GM19240 (cell line): ENCODE measurements at regions not wholly inside any gene's neighbourhood (a gene's known extent, or its start where the extent isn't known, plus 50 kb on each side); places are given as distances from the start of the nearest gene placed in this dataset.

ENCODE experiments used
- DNase-seq: peaks from one replicate; pipeline ENCODE4 v3.0.0; 2011; ENCODE audit warnings: low spot score; ENCODE audit not compliant: insufficient read length

GRCh38 chr2:104597942-104598341 lies 256.0 kb upstream of the POU3F3 start:
- DNase-seq, result no peak

DNA sequence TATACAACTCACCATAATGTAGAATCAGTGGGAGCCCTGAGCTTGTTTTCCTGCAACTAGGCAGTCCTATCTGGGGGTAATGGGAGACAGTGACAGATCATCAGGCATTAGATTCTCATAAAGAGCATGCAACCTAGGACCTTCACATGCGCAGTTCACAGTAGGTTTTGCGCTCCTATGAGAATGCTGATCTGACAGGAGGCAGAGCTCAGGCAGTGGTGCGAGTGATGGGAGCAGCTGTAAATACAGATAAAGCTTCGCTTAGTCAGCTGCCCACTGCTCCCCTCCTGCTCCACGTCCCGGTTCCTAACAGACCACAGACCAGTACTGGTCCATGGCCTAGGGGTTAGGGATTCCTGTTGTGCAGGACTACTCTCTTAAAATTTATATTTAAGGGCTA lies 255.3 kb upstream of the POU3F3 start:
- DNase-seq, result no peak

DNA sequence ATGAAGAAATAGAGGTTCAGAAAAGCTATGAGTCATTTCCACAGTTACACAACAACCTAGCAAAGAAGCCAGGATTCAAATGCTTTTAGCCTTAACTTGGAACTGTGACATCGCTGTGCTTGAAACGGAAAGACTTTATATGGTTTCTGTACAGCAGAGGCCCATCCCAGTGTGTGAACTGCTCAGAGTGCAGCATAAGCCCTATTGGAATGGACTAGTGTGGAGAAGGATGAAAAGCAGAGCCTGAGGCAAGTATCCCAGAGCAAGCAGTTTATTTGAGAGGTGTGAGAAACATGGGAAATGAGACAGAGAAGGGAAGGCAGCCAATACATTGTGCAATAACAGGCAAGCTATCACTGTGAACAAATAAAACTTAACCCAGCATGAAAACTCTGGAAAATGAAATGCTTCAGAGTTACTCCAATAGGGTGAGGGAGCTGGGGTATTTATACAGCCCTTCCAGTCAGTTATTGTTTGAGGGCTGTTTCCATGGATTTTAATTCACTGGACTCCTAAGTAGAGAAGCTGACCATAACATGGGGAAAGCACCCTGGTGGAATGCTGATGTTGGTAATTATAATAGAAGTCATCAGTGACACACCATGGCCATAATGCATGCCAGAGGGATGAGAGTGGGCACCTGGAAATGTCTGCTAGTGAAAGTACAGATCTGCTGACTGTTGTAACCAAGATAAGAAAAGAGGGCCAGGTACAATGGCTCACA lies 254.0 kb upstream of the POU3F3 start:
- no peak for DNase-seq

GRCh38 chr2:104606056-104606455 lies 247.9 kb upstream of the POU3F3 start:
- DNase-seq, result no peak

DNA sequence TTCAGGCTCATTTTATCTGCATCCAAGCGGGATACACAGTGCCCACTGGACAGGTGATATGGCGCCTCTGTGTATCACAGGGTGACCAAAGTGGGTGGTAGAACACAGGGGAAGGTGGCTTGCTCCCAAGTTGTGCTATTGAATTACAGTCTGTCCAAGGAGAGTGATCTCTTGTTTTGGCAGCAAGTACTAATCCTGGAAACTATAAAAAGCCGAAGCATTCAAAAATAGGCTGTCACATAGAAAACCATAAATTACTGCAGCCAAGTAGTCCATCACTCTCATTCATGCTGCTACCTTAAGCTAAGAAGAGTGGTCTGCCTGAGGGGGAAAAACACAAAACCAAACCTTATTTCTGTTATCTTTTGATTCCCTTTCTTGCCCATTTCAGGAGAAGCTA lies 237.1 kb upstream of the POU3F3 start:
- no peak for DNase-seq

DNA sequence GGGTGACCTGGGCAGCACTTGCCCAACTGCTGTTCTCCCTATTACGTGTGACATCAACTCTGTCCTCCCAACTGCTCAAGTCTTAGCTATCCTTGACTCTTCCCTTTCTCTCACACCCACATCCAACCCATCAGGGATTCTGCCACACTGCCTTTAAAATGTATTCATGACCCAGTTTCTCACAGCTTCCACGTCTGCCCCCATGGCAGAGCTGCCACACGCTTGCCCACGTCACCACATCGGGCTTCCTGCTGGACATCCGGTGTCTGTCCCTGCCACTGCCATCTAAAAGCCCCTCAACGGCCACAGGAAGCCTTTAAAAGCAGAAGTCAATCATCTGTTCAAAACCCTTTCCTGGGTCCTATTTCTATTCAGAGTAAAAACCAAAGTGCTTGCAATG lies 233.1 kb upstream of the POU3F3 start:
- DNase-seq, result no peak

DNA sequence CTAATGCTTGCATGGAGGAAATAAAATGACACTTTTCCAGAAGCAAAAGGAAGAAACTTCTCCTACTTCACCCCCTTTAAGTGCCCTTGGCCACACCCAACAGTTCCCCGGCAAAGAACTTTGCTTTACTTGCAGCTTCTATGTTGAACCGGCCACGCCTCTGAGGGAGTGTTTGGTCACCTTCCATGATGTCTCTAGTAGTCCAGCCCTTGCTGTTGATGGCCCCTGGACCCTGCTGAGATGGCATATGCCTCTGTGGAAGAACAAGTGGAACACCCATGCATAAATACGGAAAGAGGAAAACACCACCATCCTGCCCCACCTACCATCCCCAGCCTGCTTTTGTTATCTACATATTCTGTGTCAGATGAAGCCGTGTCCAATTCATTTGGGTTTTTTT lies 218.3 kb upstream of the POU3F3 start:
- DNase-seq, result no peak

GRCh38 chr2:104638190-104638858 lies 215.6 kb upstream of the POU3F3 start:
- DNase-seq, result no peak

DNA sequence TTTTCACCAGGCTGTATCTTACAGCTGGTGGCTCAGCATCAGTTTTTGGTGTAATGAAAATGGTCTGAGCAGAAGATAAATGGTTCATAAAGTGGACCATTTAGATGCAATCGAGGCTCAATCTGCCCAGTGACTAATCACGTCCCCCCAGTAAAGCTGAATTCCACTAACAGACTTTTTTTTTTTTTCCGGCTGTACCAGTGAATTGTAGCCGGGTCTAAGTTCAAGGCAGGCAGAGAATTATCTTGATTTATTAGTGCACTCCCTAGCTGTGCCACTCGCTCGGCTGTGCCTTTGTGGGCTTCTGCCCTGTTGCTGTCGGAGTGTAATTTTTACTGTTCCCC lies 215.1 kb upstream of the POU3F3 start:
- no peak for DNase-seq

DNA sequence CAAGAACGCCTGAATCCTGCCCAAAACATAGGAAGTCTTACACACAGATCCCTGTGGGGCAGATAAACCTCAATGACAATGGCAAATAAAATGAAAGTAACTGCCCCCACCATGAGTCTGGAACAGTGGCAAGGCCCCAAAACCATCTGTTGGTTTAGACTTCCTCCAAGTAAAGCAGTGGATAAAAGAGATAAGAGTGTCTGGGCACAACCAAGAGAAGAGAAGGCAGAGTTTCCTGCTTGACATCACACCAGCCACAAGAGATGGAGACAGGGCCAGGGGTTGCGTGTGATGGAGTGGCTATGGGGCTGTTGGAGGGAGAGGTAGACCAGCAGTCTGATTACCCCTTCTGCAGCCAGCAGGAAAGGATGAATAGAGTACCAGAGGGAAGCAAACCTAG lies 212.1 kb upstream of the POU3F3 start:
- no peak for DNase-seq

DNA sequence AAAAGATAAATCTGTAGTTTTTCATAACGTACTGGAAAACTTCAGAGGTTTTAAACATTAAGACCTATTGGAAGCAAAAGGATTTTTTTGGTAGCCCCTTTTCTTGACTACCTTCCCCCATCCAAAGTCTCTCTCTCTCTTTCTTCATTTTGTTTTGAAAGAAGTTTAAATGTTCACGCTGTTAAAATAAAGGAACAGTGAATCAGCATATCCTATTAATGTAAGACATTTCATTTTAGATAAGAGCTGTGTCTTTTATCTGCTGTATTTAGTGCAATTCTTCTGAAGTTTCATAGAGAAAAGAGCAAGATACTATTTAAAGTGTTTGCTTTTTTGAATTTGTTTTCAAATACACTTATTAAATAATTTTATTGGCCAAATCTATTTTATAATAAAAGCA lies 205.5 kb upstream of the POU3F3 start:
- no peak for DNase-seq

DNA sequence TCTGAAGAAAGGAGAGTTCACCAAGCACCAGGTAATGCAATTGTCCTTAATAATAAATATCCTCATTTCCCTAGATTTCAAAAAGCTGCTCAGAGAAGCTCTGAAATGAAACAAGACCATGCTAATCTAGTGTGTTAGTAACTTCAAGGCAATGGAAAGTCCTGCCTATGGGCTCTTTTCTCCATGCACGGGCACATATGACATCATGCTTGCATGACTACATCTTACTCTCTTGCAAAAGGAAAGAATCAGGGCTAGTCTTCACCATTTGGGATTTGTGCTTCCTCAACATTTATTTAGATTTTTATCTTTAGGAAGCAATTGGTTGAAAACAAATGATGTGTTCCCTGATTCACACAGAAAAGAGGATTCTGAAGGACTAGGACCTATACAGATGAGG lies 204.0 kb upstream of the POU3F3 start:
- no peak for DNase-seq

- DNase-seq, result no peak
These were observed 203.4 kb upstream of the POU3F3 start for GRCh38 chr2:104650405-104650996.

DNA sequence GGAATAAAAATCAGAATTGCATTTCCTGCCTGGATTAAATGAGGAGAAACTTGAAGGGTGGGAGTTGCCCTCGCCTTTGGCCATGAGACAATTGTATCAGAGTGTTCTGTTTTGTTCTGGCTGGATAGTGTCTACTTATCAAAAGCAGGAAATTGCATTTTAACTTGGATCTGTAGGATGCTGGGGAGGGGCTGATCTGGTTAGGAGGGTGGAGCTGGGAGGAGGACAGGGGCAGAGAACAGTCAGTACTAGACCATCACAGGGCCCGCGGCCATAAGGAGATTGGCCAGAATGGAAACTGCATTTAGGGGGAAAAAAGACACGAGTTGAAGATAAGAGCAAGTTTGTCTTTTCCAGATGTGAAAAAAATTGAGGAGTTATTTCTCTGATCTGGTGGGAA lies 199.1 kb upstream of the POU3F3 start:
- no peak for DNase-seq

- no peak for DNase-seq
These were observed 197.2 kb upstream of the POU3F3 start for GRCh38 chr2:104656571-104657163.

DNA sequence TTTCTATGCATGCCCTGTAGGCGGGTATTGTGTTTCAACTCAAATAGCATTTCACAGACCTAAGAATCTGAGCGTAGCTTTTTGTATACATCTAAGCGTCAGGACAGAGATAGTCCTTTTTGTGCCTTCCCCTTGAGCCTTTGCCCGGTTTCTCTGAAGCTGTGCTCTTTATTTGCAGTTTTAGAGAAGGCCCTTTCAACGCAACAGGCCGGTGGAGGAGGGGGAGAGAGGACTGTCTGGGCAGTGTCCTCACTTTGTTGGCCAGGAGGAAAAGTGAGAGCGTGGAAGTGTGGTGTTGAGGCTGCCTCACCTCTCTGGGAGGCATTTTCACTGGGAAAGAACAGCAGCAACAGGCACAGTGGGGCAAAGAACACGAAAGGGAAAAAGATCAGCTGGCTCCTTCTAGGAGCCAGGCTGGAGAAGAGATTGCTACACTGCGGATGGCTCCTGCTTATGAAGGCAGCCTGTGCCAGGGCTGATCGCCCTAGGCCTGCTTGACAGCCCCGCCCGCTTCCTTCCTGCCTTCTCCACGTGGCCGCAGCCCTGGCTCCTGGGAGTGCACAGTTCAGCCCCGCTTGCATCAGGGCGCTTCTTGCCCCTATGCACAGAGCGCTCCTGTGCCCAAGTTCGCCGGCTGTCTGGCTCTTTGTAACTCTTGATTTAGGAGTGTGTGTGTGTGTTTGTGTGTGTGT lies 195.6 kb upstream of the POU3F3 start:
- DNase-seq, result no peak

DNA sequence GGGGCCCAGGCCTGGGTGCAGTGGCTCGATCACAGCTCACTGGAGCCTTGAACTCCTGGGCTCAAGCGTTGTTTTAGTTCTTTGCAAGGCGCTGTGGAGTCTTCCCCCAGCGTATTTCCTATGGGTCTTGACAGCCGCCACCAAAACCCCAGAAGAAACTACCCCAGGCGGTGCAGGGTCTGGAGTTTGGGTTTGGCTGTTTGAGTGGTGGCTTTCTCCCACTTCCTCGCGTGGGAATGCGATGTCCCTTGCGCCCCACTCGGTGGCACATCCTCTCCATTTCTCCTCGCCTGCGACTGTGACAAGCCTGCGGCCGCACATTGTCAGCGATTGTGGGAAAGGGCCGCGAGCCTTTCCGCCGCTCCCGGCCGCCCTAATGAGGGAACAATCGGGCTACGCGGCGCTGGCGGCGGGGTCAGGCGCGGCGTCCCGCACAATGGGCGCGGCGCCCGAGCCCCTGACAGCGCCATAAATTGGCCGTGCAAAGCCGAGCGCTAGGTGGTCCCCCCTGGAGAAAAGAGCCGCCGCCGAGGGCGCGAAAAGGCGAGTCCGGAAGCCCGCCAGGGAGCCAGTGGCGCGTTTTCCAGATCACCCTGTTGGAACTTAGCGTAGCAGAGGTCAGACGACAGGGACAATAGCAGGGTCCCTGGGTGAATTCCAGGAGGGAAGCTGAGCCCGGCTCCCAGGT lies 194.9 kb upstream of the POU3F3 start:
- DNase-seq, result no peak

- DNase-seq, result no peak
These were observed 192.9 kb upstream of the POU3F3 start for GRCh38 chr2:104660991-104661390.

- no peak for DNase-seq
These were observed 189.2 kb upstream of the POU3F3 start for GRCh38 chr2:104664672-104665071.

DNA sequence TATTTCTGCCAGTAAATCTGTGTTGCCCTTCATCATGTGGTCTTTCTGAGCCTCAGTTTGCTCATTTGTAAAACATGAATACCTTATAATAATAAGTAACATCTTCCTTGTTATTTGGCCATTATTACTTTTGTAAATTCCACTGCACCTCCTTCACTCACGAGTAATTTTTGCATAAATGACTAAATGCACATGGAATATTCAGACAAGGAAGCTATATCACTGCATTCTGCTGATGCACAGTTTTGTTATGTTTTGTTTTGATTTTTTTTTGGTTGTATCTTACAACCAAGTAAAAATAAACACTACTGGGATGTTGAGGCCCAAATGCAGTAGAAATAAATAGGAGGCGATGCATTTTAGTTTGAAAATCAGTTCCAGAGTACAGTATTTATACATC lies 185.3 kb upstream of the POU3F3 start:
- no peak for DNase-seq

DNA sequence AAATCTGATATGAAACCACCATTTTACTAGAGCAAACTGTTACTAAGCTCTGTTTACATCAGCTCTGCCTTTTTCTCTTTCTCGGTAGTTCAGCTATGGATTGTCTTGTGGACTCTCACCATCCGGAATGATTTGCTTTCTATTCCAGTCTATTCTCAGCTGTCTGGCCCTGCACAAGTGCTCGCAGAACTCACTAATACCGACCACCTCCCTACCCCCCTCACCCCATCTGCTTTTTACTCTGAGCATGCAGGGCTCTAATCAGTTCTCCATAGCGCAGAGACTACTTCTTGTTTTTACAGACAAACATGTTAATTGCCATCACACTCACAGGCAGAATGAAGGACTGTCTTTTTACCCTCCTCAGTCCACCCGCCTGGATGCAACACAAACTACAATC lies 180.7 kb upstream of the POU3F3 start:
- no peak for DNase-seq
